HG03378 (cell line): ENCODE measurements at regions not wholly inside any gene's neighbourhood (a gene's known extent, or its start where the extent isn't known, plus 50 kb on each side); places are given as distances from the start of the nearest gene placed in this dataset.

ENCODE experiments used
- ATAC-seq: cut with Tn5 transposase; IDR thresholded peaks from one replicate; pipeline ENCODE4 v1.9.1; 2021; ENCODE audit warnings: mild to moderate bottlenecking, moderate library complexity; ENCODE audit not compliant: unreplicated experiment

- no peak for ATAC-seq
Observed at GRCh38 chr13:62598708-62599107, 1183.1 kb upstream of the PCDH20 start.

GRCh38 chr13:62595976-62596375 lies 1180.3 kb upstream of the PCDH20 start:
- no peak for ATAC-seq

GRCh38 chr13:62593804-62594203 lies 1178.2 kb upstream of the PCDH20 start:
- ATAC-seq = no peak

- no peak for ATAC-seq
Observed at GRCh38 chr13:62583466-62583865, 1167.8 kb upstream of the PCDH20 start.

GRCh38 chr13:62578402-62578801 lies 1162.8 kb upstream of the PCDH20 start:
- no peak for ATAC-seq

- ATAC-seq = no peak
Observed at GRCh38 chr13:62564770-62565169, 1149.1 kb upstream of the PCDH20 start.

GRCh38 chr13:62563251-62563650 lies 1147.6 kb upstream of the PCDH20 start:
- ATAC-seq = no peak

- no peak for ATAC-seq
Observed at GRCh38 chr13:62556978-62557377, 1141.3 kb upstream of the PCDH20 start.

- ATAC-seq = no peak
Observed at GRCh38 chr13:62551588-62551987, 1135.9 kb upstream of the PCDH20 start.

- ATAC-seq = no peak
Observed at GRCh38 chr13:62544928-62545327, 1129.3 kb upstream of the PCDH20 start.

GRCh38 chr13:62537593-62537992 lies 1121.9 kb upstream of the PCDH20 start:
- no peak for ATAC-seq

GRCh38 chr13:62525652-62526051 lies 1110.0 kb upstream of the PCDH20 start:
- no peak for ATAC-seq

- peak; percentile 25 for ATAC-seq
Observed at GRCh38 chr13:62524498-62524897, 1108.8 kb upstream of the PCDH20 start.

- ATAC-seq = peak; percentile 86
Observed at GRCh38 chr13:62524061-62524460, 1108.4 kb upstream of the PCDH20 start.

- ATAC-seq = peak; percentile 94
Observed at GRCh38 chr13:62512194-62513141, 1096.8 kb upstream of the PCDH20 start.

GRCh38 chr13:62510906-62511655 lies 1095.4 kb upstream of the PCDH20 start:
- ATAC-seq = no peak

- no peak for ATAC-seq
Observed at GRCh38 chr13:62502588-62502987, 1086.9 kb upstream of the PCDH20 start.

GRCh38 chr13:62489731-62490130 lies 1074.1 kb upstream of the PCDH20 start:
- no peak for ATAC-seq

GRCh38 chr13:62483774-62484173 lies 1068.1 kb upstream of the PCDH20 start:
- ATAC-seq = no peak

GRCh38 chr13:62482351-62482750 lies 1066.7 kb upstream of the PCDH20 start:
- ATAC-seq = no peak

GRCh38 chr13:62473944-62474237 lies 1058.2 kb upstream of the PCDH20 start:
- no peak for ATAC-seq
